ENCODE measurements at regions not wholly inside any gene's neighbourhood (a gene's known extent, or its start where the extent isn't known, plus 50 kb on each side); places are given as distances from the start of the nearest gene placed in this dataset.

DNA sequence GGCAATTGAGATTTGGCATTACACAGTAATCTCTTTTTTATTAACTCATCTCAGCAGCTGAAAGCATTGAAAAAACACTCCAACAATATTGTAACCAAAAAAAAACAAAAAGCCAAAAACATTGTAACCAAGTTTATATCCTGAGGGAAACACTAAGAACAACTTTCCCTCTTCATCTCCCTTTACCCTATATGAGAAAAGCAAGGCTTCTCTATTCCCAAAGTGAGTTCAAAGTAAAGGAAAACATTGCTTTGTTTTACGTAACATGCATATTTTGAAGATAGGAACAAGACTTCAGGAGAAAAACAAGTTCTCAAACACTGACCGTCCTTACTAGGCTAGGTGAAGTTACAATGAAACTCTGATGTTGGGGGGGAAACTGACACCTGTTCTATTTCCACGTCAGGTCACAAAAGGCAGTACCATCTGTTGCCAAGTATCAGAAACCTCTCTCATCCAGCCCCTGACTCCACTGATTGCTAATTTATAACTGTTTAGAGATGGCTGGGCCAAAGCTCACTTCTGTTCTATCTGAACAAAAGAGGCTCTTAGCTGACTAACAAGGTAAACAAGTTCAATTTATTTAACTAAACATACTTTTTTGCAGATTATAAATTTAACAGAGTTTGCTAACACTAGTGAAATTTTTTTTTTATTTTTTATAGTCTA is 67.9 kb upstream of the PLXNC1 start:
- TF ChIP-seq, protein P1, sequence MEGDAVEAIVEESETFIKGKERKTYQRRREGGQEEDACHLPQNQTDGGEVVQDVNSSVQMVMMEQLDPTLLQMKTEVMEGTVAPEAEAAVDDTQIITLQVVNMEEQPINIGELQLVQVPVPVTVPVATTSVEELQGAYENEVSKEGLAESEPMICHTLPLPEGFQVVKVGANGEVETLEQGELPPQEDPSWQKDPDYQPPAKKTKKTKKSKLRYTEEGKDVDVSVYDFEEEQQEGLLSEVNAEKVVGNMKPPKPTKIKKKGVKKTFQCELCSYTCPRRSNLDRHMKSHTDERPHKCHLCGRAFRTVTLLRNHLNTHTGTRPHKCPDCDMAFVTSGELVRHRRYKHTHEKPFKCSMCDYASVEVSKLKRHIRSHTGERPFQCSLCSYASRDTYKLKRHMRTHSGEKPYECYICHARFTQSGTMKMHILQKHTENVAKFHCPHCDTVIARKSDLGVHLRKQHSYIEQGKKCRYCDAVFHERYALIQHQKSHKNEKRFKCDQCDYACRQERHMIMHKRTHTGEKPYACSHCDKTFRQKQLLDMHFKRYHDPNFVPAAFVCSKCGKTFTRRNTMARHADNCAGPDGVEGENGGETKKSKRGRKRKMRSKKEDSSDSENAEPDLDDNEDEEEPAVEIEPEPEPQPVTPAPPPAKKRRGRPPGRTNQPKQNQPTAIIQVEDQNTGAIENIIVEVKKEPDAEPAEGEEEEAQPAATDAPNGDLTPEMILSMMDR (IDR thresholded peaks at IDR 0.05), result no peak
- TF ChIP-seq POLR2A (IDR thresholded peaks at IDR 0.05), result no peak
- Histone ChIP-seq H3K4me1 (replicated peaks in 1 of 2) (peaks cover 0 to 3% of the 10 kb centered on the region in 2 donors), H3K27me3 (no peaks in the 10 kb centered on the region), H3K4me3 (no peak overlapping the region), H3K9me3 (replicated peaks in 1 of 3) (no peaks in the 10 kb centered on the region), H3K27ac (no peak overlapping the region), H3K36me3 (replicated peaks in 1 of 2) (no peaks in the 10 kb centered on the region)
- intact Hi-C loops (cut with DNase I), result no loop called here
- 65 to 72% (median 69%) methylated on average over 3 of the region's 3 CpGs for WGBS, 4 donors
- DNase-seq, result no peak

DNA sequence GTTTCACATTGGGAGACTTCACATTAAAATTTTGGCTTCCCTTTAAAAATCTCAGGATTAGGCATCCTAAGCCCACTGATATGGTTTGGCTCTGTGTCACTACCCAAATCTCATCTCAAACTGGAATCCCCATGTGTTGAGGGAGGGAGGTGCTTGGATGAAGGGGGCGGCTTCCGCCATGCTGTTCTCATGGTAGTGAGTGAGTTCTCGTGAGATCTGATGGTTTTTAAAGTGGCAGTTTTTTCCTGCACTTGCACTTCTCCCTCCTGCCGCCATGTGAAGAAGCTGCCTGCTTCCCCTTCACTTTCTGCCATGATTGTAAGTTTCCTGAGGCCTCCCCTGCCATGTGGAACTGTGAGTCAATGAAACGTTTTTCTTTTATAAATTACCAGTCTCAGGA is 65.7 kb upstream of the PLXNC1 start:
- 83 to 85% (median 83%) methylated on average over 5 of the region's 5 CpGs for WGBS, 4 donors
- no peak overlapping the region for H3K27ac ChIP-seq
- H3K9me3 ChIP-seq (replicated peaks in 1 of 3), result no peaks in the 10 kb centered on the region
- intact Hi-C loops (cut with DNase I), result no loop called here
- TF ChIP-seq POLR2A (IDR thresholded peaks at IDR 0.05), result no peak
- TF ChIP-seq, protein P1 (IDR thresholded peaks at IDR 0.05), result no peak
- H3K36me3 ChIP-seq (replicated peaks in 1 of 2), result no peaks in the 10 kb centered on the region
- H3K27me3 ChIP-seq, result no peaks in the 10 kb centered on the region
- DNase-seq, result no peak
- H3K4me3 ChIP-seq, result no peak overlapping the region
- H3K4me1 ChIP-seq (replicated peaks in 1 of 2), result no peaks in the 10 kb centered on the region

DNA sequence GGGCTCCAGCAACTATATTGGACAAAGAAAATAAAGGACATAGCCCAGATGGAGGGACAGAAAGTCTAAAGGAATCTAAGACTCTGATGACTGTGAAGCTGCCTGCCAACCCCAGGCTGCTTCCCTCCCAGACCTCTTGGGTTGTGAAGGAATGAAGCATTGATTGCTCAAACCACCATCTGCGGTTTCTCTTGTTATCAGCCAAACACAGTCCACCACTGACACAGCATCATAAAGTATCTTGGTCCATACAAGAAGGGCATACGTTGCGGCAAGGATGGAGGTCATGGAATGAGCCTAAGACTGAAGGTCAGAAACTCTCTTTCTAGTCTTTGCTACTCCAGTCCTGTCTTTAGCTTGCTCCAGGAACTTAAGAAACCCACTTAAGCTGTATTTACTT is 58.5 kb upstream of the PLXNC1 start:
- Histone ChIP-seq H3K27ac (no peak overlapping the region), H3K4me1 (replicated peaks in 1 of 2) (no peaks in the 10 kb centered on the region), H3K27me3 (no peaks in the 10 kb centered on the region), H3K9me3 (replicated peaks in 1 of 3) (no peaks in the 10 kb centered on the region), H3K4me3 (no peak overlapping the region), H3K36me3 (replicated peaks in 1 of 2) (no peaks in the 10 kb centered on the region)
- DNase-seq, result no peak
- WGBS, 4 donors, result 63 to 74% (median 68%) methylated on average over 3 of the region's 3 CpGs
- intact Hi-C loops (cut with DNase I), result no loop called here
- TF ChIP-seq, protein P1 (IDR thresholded peaks at IDR 0.05), result no peak
- TF ChIP-seq POLR2A (IDR thresholded peaks at IDR 0.05), result no peak

DNA sequence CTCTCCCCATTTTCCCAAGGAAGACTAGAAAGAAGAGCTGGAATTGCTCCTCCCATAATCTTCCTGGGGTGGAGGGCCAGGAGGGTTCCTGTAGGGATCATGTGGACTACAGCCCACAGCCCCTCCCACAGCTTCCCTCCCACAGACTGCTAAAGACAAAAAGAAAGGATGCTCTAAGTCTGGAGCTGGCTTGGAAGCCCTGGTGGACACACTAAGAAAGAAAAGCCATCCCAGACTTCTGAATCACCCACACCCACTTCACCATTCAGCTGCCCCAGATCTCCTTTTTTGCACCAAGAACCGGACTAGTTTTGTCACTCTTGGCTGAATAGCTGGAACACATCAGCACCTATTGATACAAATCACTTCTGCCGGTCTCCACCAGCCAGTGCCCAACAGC is 56.8 kb upstream of the PLXNC1 start:
- TF ChIP-seq POLR2A (IDR thresholded peaks at IDR 0.05), result no peak
- WGBS, 4 donors, result 68 to 80% (median 76%) methylated on average over 2 of the region's 2 CpGs
- intact Hi-C loops (cut with DNase I), result no loop called here
- Histone ChIP-seq H3K9me3 (replicated peaks in 1 of 3) (no peaks in the 10 kb centered on the region), H3K4me3 (no peak overlapping the region), H3K27me3 (no peaks in the 10 kb centered on the region), H3K4me1 (replicated peaks in 1 of 2) (no peaks in the 10 kb centered on the region), H3K36me3 (replicated peaks in 1 of 2) (no peaks in the 10 kb centered on the region), H3K27ac (no peak overlapping the region)
- no peak for DNase-seq
